ENCODE measurements at regions not wholly inside any gene's neighbourhood (a gene's known extent, or its start where the extent isn't known, plus 50 kb on each side); places are given as distances from the start of the nearest gene placed in this dataset.

GRCh38 chr19:28350037-28350436, 862.9 kb downstream of the UQCRFS1 start:
- TF ChIP-seq KLF8 (tag by site-specific recombination; IDR thresholded peaks at IDR 0.05): no peak
- no peak for TF ChIP-seq PATZ1 (tag by site-specific recombination; IDR thresholded peaks at IDR 0.05)
- no peak for TF ChIP-seq ZNF626 (tag by site-specific recombination; IDR thresholded peaks at IDR 0.05)
- TF ChIP-seq BCL6B (tag by site-specific recombination; IDR thresholded peaks at IDR 0.05): no peak
- no peak for TF ChIP-seq ZNF629 (tag by site-specific recombination; IDR thresholded peaks at IDR 0.05)
- no peak for TF ChIP-seq ZSCAN23 (tag by site-specific recombination; IDR thresholded peaks at IDR 0.05)

GRCh38 chr19:28349604-28350003, 863.3 kb downstream of the UQCRFS1 start:
- H3K27ac ChIP-seq (ENCODE audit: extremely low read depth, low read depth, low read length): no peak overlapping the region
- peaks cover 0 to 4% of the 10 kb centered on the region in 2 experiments; a peak in 1 of 3 replicates for H3K36me3 ChIP-seq (ENCODE audit: control insufficient read depth in 2 of 2, insufficient read depth in 1 of 2, low read length in 2 of 2)
- H3K4me1 ChIP-seq (ENCODE audit: control insufficient read depth, insufficient read depth, low read length): peaks cover 4% of the 10 kb centered on the region; the same call in 1 of the 2 replicates
- no peak overlapping the region for H3K4me3 ChIP-seq (ENCODE audit: low read depth, low read length)
- ChIA-PET POLR2A (no interaction called here), CTCF (interaction anchor here (0.7 kb wide), 1 partner anchor 120 kb away, joined by 3 read pairs; no protein-coding TSS in a partner anchor)
- H3K9me3 ChIP-seq (ENCODE audit: control insufficient read depth, insufficient read depth, low read depth, low read length): peaks cover 12% of the 10 kb centered on the region
- TF ChIP-seq ZBTB1 (tag by site-specific recombination; IDR thresholded peaks at IDR 0.05) (no peak), ZNF777 (tag by site-specific recombination; IDR thresholded peaks at IDR 0.05; ENCODE audit: borderline replicate concordance) (no peak), ZNF645 (tag by site-specific recombination; IDR thresholded peaks at IDR 0.05) (no peak), ZNF792 (tag by site-specific recombination; IDR thresholded peaks at IDR 0.05) (no peak), ZNF23 (tag by site-specific recombination; IDR thresholded peaks at IDR 0.05; ENCODE audit: borderline replicate concordance) (no peak), ZNF692 (tag by site-specific recombination; IDR thresholded peaks at IDR 0.05) (no peak), ZNF324 (tag by site-specific recombination; IDR thresholded peaks at IDR 0.05) (no peak), ZNF558 (tag by site-specific recombination; IDR thresholded peaks at IDR 0.05) (no peak)

More at GRCh38 chr19:28350037-28350436, 862.9 kb downstream of the UQCRFS1 start:
- Histone ChIP-seq H3K9me3 (ENCODE audit: control insufficient read depth, insufficient read depth, low read depth, low read length) (peaks cover 14% of the 10 kb centered on the region), H3K36me3 (ENCODE audit: control insufficient read depth in 2 of 2, insufficient read depth in 1 of 2, low read length in 2 of 2) (peaks cover 0 to 4% of the 10 kb centered on the region in 2 experiments; a peak in 1 of 3 replicates), H3K4me1 (ENCODE audit: control insufficient read depth, insufficient read depth, low read length) (peaks cover 4% of the 10 kb centered on the region; the same call in 1 of the 2 replicates), H3K4me3 (ENCODE audit: low read depth, low read length) (no peak overlapping the region), H3K27ac (ENCODE audit: extremely low read depth, low read depth, low read length) (no peak overlapping the region)
- POLR2A ChIA-PET: no interaction called here
- CTCF ChIA-PET: interaction anchor here (0.7 kb wide), 1 partner anchor 119 kb away, joined by 3 read pairs; no protein-coding TSS in a partner anchor

- no peaks in the 10 kb centered on the region for H3K4me1 ChIP-seq (ENCODE audit: control insufficient read depth, insufficient read depth, low read length)
- no peak overlapping the region for H3K27ac ChIP-seq (ENCODE audit: extremely low read depth, low read depth, low read length)
- H3K4me3 ChIP-seq (ENCODE audit: low read depth, low read length): no peak overlapping the region
- CTCF ChIA-PET: interaction anchor here (1.2 to 2.1 kb wide), 3 partner anchors 20 to 379 kb away, joined by 4 to 9 read pairs (median 5); no protein-coding TSS in a partner anchor
- POLR2A ChIA-PET: no interaction called here
- no peaks in the 10 kb centered on the region for H3K36me3 ChIP-seq (ENCODE audit: control insufficient read depth in 2 of 2, insufficient read depth in 1 of 2, low read length in 2 of 2)
- H3K9me3 ChIP-seq (ENCODE audit: control insufficient read depth, insufficient read depth, low read depth, low read length): no peaks in the 10 kb centered on the region
- TF ChIP-seq HOXC10 (CRISPR knock-in tag; IDR thresholded peaks at IDR 0.05) (no peak), ZBTB6 (tag by site-specific recombination; IDR thresholded peaks at IDR 0.05) (no peak), ZNF677 (tag by site-specific recombination; IDR thresholded peaks at IDR 0.05) (no peak), KLF8 (tag by site-specific recombination; IDR thresholded peaks at IDR 0.05) (no peak), ZEB2 (tag by site-specific recombination; IDR thresholded peaks at IDR 0.05) (no peak), KLF1 (tag by site-specific recombination; IDR thresholded peaks at IDR 0.05) (no peak), ZNF701 (tag by site-specific recombination; IDR thresholded peaks at IDR 0.05) (no peak), ZNF558 (tag by site-specific recombination; IDR thresholded peaks at IDR 0.05) (no peak), ZNF48 (tag by site-specific recombination; IDR thresholded peaks at IDR 0.05) (no peak), ZNF391 (tag by site-specific recombination; IDR thresholded peaks at IDR 0.05; ENCODE audit: borderline replicate concordance, low read depth) (no peak), ZNF513 (tag by site-specific recombination; IDR thresholded peaks at IDR 0.05) (no peak)
Observed at GRCh38 chr19:28345811-28346210, 867.1 kb downstream of the UQCRFS1 start.
